Prostate gland (tissue), 2 donors: ENCODE measurements at regions not wholly inside any gene's neighbourhood (a gene's known extent, or its start where the extent isn't known, plus 50 kb on each side); places are given as distances from the start of the nearest gene placed in this dataset.

Experiments
- DNase-seq: peaks from one replicate; pipeline ENCODE4 v3.0.0-alpha.2; 2019; ENCODE audit warnings: low spot score
- H3K27ac ChIP-seq, 2 donors: fragments of 200-600 bp; sonication (generic); 2 replicates each; pipeline ENCODE4 v1.5.1; 2017 to 2019
- H3K27me3 ChIP-seq: fragments of 200-600 bp; sonication (generic); replicated peaks from 2 replicates; pipeline ENCODE4 v1.5.1; 2019; ENCODE audit not compliant: insufficient read depth
- H3K36me3 ChIP-seq, 2 donors: fragments of 200-600 bp; sonication (generic); 1 replicate in 1 of 2; 2 replicates in 1 of 2; pipeline versions ENCODE4 v1.5.1 to v1.8.1; 2017 to 2019
- H3K4me1 ChIP-seq: fragments of 200-600 bp; sonication (generic); replicated peaks from 2 replicates; pipeline ENCODE4 v1.5.1; 2019
- H3K4me3 ChIP-seq, 2 donors: fragments of 200-600 bp; sonication (generic); 2 replicates each; pipeline ENCODE4 v1.5.1; 2017 to 2019
- H3K9me3 ChIP-seq: fragments of 200-600 bp; sonication (generic); 2 replicates; pipeline ENCODE4 v1.5.1; 2017
- POLR2A ChIP-seq: fragments of 450-650 bp; IDR thresholded peaks from one replicate; pipeline ENCODE4 v1.6.1; 2016; ENCODE audit warnings: antibody characterized with exemption, mild to moderate bottlenecking
- POLR2AphosphoS5 ChIP-seq: sonication (generic); formaldehyde crosslinking; IDR thresholded peaks from one replicate; pipeline ENCODE4 v1.6.1; 2017; ENCODE audit warnings: antibody characterized with exemption
- WGBS: methylation state at CpG from one replicate; pipeline ENCODE4 v1.1.5; 2018; 5-methylcytosine and 5-hydroxymethylcytosine counted together
- intact Hi-C: fragments of 100-400 bp; cut with DNase I; formaldehyde crosslinking; loops from one replicate; pipeline ENCODE4 v1.14.2; 2022
- TF ChIP-seq, protein P1 (sequence below), 4 experiments: fragments of 200-600 bp in 2 of 4; fragments of 450-650 bp in 2 of 4; sonication (generic) in 2 of 4; IDR thresholded peaks; 1 replicate in 3 of 4; 2 replicates in 1 of 4; pipeline ENCODE4 v1.5.1; 2016 to 2019; ENCODE audit warnings: antibody characterized with exemption in 4 of 4, mild to moderate bottlenecking in 2 of 4, moderate library complexity in 2 of 4

DNA sequence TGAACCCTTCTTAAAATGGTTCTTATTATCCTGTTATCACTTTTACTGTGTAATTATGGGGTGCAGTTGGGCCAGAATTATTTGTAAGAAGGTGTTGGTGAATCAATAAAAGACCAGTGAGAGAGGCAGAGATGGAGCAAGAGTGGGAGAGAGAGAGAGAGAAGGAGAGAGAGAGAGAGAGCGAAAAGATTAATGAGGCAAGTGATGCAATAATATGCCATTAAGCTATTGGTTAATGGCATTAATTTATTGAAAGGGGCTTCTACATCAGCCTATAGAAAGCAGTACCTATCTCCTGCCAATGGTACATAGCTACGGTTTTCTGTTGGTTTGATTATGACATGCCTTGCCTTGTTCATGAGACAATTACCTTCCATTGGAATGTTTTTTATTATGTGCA is 388.7 kb downstream of the RPS6KC1 start:
- intact Hi-C loops, result no loop called here
- no peaks in the 10 kb centered on the region for H3K36me3 ChIP-seq
- no peaks in the 10 kb centered on the region for H3K9me3 ChIP-seq
- 80% methylated on average over 2 of the region's 2 CpGs for WGBS
- DNase-seq, result no peak
- TF ChIP-seq POLR2A (no peak), POLR2AphosphoS5 (no peak)
- TF ChIP-seq, protein P1, sequence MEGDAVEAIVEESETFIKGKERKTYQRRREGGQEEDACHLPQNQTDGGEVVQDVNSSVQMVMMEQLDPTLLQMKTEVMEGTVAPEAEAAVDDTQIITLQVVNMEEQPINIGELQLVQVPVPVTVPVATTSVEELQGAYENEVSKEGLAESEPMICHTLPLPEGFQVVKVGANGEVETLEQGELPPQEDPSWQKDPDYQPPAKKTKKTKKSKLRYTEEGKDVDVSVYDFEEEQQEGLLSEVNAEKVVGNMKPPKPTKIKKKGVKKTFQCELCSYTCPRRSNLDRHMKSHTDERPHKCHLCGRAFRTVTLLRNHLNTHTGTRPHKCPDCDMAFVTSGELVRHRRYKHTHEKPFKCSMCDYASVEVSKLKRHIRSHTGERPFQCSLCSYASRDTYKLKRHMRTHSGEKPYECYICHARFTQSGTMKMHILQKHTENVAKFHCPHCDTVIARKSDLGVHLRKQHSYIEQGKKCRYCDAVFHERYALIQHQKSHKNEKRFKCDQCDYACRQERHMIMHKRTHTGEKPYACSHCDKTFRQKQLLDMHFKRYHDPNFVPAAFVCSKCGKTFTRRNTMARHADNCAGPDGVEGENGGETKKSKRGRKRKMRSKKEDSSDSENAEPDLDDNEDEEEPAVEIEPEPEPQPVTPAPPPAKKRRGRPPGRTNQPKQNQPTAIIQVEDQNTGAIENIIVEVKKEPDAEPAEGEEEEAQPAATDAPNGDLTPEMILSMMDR (IDR thresholded peaks at IDR 0.05), result no peak
- H3K4me3 ChIP-seq, result no peak overlapping the region
- no peaks in the 10 kb centered on the region for H3K4me1 ChIP-seq
- no peaks in the 10 kb centered on the region for H3K27me3 ChIP-seq
- no peak overlapping the region for H3K27ac ChIP-seq

DNA sequence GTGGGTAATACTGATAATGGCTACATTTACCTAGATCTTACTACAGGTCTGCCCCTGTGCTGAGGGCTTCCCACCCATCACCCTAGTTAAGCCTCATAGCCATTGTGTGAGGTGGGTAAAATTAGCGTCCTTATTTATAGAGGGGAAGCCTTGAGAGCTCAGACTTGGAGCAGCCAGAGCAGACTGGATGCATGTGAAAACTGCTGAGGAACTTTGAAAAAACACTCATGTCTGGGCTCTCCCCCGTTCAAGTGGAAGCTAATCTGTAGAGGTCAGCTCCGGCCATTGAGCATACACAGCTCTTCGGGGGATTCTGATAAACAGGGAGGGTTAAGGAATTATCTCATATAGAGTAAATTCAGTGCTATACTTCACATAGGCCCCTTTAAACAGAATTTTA is 389.7 kb downstream of the RPS6KC1 start:
- no peak for DNase-seq
- H3K27ac ChIP-seq, result no peak overlapping the region
- H3K27me3 ChIP-seq, result no peaks in the 10 kb centered on the region
- TF ChIP-seq POLR2A (no peak), POLR2AphosphoS5 (no peak)
- TF ChIP-seq, protein P1 (IDR thresholded peaks at IDR 0.05), result no peak
- H3K4me3 ChIP-seq, result no peak overlapping the region
- H3K9me3 ChIP-seq, result no peaks in the 10 kb centered on the region
- intact Hi-C loops, result no loop called here
- no peaks in the 10 kb centered on the region for H3K36me3 ChIP-seq
- 67% methylated on average over 4 of the region's 4 CpGs for WGBS
- H3K4me1 ChIP-seq, result no peaks in the 10 kb centered on the region

- Histone ChIP-seq H3K27ac (no peak overlapping the region), H3K27me3 (no peaks in the 10 kb centered on the region), H3K9me3 (no peaks in the 10 kb centered on the region), H3K4me1 (no peaks in the 10 kb centered on the region), H3K36me3 (no peaks in the 10 kb centered on the region), H3K4me3 (no peak overlapping the region)
- intact Hi-C loops, result no loop called here
- no peak for TF ChIP-seq POLR2A
- TF ChIP-seq, protein P1 (IDR thresholded peaks at IDR 0.05), result no peak
- TF ChIP-seq POLR2AphosphoS5, result no peak
- 79% methylated on average over 5 of the region's 5 CpGs for WGBS
- no peak for DNase-seq
Measured at GRCh38 chr1:213443415-213443814, 392.4 kb downstream of the RPS6KC1 start.

- no peak overlapping the region for H3K4me3 ChIP-seq
- 69% methylated on average over 6 of the region's 6 CpGs for WGBS
- H3K27ac ChIP-seq, result no peak overlapping the region
- H3K4me1 ChIP-seq, result no peaks in the 10 kb centered on the region
- no peak for TF ChIP-seq POLR2A
- TF ChIP-seq, protein P1 (IDR thresholded peaks at IDR 0.05), result no peak
- no peak for TF ChIP-seq POLR2AphosphoS5
- DNase-seq, result no peak
- H3K36me3 ChIP-seq, result no peaks in the 10 kb centered on the region
- intact Hi-C loops, result no loop called here
- H3K27me3 ChIP-seq, result no peaks in the 10 kb centered on the region
- no peaks in the 10 kb centered on the region for H3K9me3 ChIP-seq
Measured at GRCh38 chr1:213444224-213444623, 393.2 kb downstream of the RPS6KC1 start.

- no peaks in the 10 kb centered on the region for H3K9me3 ChIP-seq
- no peaks in the 10 kb centered on the region for H3K27me3 ChIP-seq
Measured at GRCh38 chr1:213446496-213446895, 395.5 kb downstream of the RPS6KC1 start.

More at GRCh38 chr1:213446496-213446895, 395.5 kb downstream of the RPS6KC1 start:
- intact Hi-C loops, result no loop called here
- no peak for DNase-seq
- Histone ChIP-seq H3K36me3 (no peaks in the 10 kb centered on the region), H3K4me3 (no peak overlapping the region), H3K4me1 (no peaks in the 10 kb centered on the region), H3K27ac (no peak overlapping the region)
- TF ChIP-seq POLR2A (no peak), POLR2AphosphoS5 (no peak)
- TF ChIP-seq, protein P1 (IDR thresholded peaks at IDR 0.05), result no peak
- 74% methylated on average over 5 of the region's 5 CpGs for WGBS
